GM18520 (cell line): ENCODE measurements at regions not wholly inside any gene's neighbourhood (a gene's known extent, or its start where the extent isn't known, plus 50 kb on each side); places are given as distances from the start of the nearest gene placed in this dataset.
"Not testable (repeated sequence)": the region's sequence is repeated elsewhere in the genome, so short reads cannot be mapped to it uniquely, and the experiment has no call there.

Experiments used
- ATAC-seq: cut with Tn5 transposase; IDR thresholded peaks from one replicate; pipeline ENCODE4 v1.9.1; 2021; ENCODE audit not compliant: unreplicated experiment

- no peak for ATAC-seq
Measured at GRCh38 chr10:84845628-84846261, 517.4 kb downstream of the CCSER2 start.

GRCh38 chr10:84846658-84847316 lies 518.4 kb downstream of the CCSER2 start:
- ATAC-seq = no peak

- no peak for ATAC-seq
Measured at GRCh38 chr10:84848967-84849366, 520.6 kb downstream of the CCSER2 start.

- ATAC-seq = no peak
Measured at GRCh38 chr10:84850826-84851225, 522.4 kb downstream of the CCSER2 start.

GRCh38 chr10:84854439-84854838 lies 526.0 kb downstream of the CCSER2 start:
- no peak for ATAC-seq

- no peak for ATAC-seq
Measured at GRCh38 chr10:84860855-84861254, 532.5 kb downstream of the CCSER2 start.

- ATAC-seq = no peak
Measured at GRCh38 chr10:84862551-84862950, 534.2 kb downstream of the CCSER2 start.

GRCh38 chr10:84863675-84864074 lies 535.3 kb downstream of the CCSER2 start:
- no peak for ATAC-seq

GRCh38 chr10:84876116-84876999 lies 548.0 kb downstream of the CCSER2 start:
- no peak for ATAC-seq

- no peak for ATAC-seq
Measured at GRCh38 chr10:84879991-84880390, 551.6 kb downstream of the CCSER2 start.

- not testable (repeated sequence) for ATAC-seq
Measured at GRCh38 chr10:84881696-84882095, 553.3 kb downstream of the CCSER2 start.

- ATAC-seq = no peak
Measured at GRCh38 chr10:84890706-84891105, 562.3 kb downstream of the CCSER2 start.

- ATAC-seq = no peak
Measured at GRCh38 chr10:84891631-84892030, 563.2 kb downstream of the CCSER2 start.

GRCh38 chr10:84895541-84895940 lies 567.2 kb downstream of the CCSER2 start:
- ATAC-seq = no peak

GRCh38 chr10:84896909-84897308 lies 568.5 kb downstream of the CCSER2 start:
- ATAC-seq = no peak

GRCh38 chr10:84899268-84899667 lies 570.9 kb downstream of the CCSER2 start:
- no peak for ATAC-seq

GRCh38 chr10:84900141-84900540 lies 571.8 kb downstream of the CCSER2 start:
- ATAC-seq = no peak

- ATAC-seq = no peak
Measured at GRCh38 chr10:84901885-84902284, 573.5 kb downstream of the CCSER2 start.

- no peak for ATAC-seq
Measured at GRCh38 chr10:84902553-84902952, 574.2 kb downstream of the CCSER2 start.

- ATAC-seq = no peak
Measured at GRCh38 chr10:84903320-84903719, 574.9 kb downstream of the CCSER2 start.

GRCh38 chr10:84907461-84908009 lies 579.1 kb downstream of the CCSER2 start:
- no peak for ATAC-seq

- no peak for ATAC-seq
Measured at GRCh38 chr10:84908491-84908890, 580.1 kb downstream of the CCSER2 start.
